Ovary (tissue), 3 donors: ENCODE measurements at regions not wholly inside any gene's neighbourhood (a gene's known extent, or its start where the extent isn't known, plus 50 kb on each side); places are given as distances from the start of the nearest gene placed in this dataset.

Experiments used
- CTCF ChIP-seq, 3 donors: fragments of 450-650 bp in 2 of 3; fragments of 200-600 bp in 1 of 3; IDR thresholded peaks; one replicate each; pipeline versions ENCODE4 v1.5.1 to v1.8.0; 2016 to 2022; ENCODE audit warnings: antibody characterized with exemption in 3 of 3, mild to moderate bottlenecking in 1 of 3
- EP300 ChIP-seq: sonication (generic); formaldehyde crosslinking; IDR thresholded peaks from one replicate; pipeline ENCODE4 v1.6.1; 2017; ENCODE audit warnings: antibody characterized with exemption
- POLR2A ChIP-seq: fragments of 450-650 bp; IDR thresholded peaks from one replicate; pipeline ENCODE4 v1.6.1; 2017; ENCODE audit warnings: antibody characterized with exemption, mild to moderate bottlenecking, moderate library complexity
- donor health status: DM: no; HTN: no; CAD: no.

DNA sequence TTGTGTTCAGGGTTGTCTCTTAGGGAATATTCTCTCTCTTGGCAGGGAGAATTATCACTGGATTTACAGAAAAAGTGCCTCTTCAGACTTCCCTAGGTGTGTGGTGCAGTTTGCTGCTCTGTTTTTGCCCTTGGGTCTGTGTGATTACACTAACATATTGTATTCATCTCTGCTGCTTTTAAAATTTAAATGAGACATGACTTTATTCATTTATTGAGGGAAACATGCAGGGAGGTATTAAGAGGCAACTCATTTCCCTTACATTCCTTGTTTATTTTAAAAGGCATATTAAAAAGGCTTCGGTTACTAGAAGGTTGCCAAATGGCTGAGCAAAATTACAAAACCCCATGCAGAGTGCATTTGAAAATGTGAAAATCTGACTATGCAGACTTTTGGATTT, 135.1 kb upstream of the GEMIN8 start:
- no peak for TF ChIP-seq CTCF (IDR thresholded peaks at IDR 0.05)
- TF ChIP-seq POLR2A: no peak
- TF ChIP-seq EP300: no peak
